ENCODE measurements at regions not wholly inside any gene's neighbourhood (a gene's known extent, or its start where the extent isn't known, plus 50 kb on each side); places are given as distances from the start of the nearest gene placed in this dataset.

DNA sequence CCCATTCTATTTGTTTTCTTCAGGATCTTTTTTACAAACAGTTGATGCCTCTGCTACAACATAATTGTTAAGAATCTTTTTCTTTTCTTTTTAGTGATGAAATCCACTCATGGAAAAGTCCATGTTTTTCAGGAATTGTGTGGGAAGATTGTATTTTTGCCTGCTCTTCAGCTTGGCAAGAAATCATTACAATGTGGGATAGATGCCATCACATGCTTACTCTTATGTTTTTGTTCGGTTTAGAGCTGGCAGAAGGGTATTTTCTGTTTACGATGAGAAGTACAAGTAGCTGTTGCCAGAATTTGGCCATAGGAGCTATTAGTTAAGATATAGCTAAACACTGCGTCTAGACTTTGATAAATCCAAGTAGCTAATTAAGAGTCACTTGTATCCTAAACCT lies 2585.3 kb downstream of the ARAP2 start:
- TF ChIP-seq EZH2phosphoT487 (IDR thresholded peaks at IDR 0.05; ENCODE audit: insufficient read depth, low read depth), result no peak
- TF ChIP-seq EZH2 (IDR thresholded peaks at IDR 0.05; ENCODE audit: insufficient read depth, poor library complexity, severe bottlenecking), result no peak
